HL-60 (cell line): ENCODE measurements at regions not wholly inside any gene's neighbourhood (a gene's known extent, or its start where the extent isn't known, plus 50 kb on each side); places are given as distances from the start of the nearest gene placed in this dataset.

ENCODE experiments used
- CTCF ChIP-seq: IDR thresholded peaks from one replicate; pipeline ENCODE4 v1.5.1; 2011; ENCODE audit warnings: low read length, control low read depth, inconsistent platforms; ENCODE audit not compliant: insufficient read depth
- POLR2AphosphoS5 ChIP-seq: IDR thresholded peaks from 2 replicates; pipeline ENCODE4 v1.6.1; 2012; ENCODE audit warnings: low read depth
- REST ChIP-seq: IDR thresholded peaks from 2 replicates; pipeline ENCODE4 v1.6.1; 2012; ENCODE audit warnings: low read depth; ENCODE audit not compliant: insufficient replicate concordance

- TF ChIP-seq CTCF (no peak), POLR2AphosphoS5 (no peak), REST (no peak)
Observed at GRCh38 chr14:56708704-56709103, 101.6 kb downstream of the OTX2 start.
